A549 (cell line): ENCODE measurements at regions not wholly inside any gene's neighbourhood (a gene's known extent, or its start where the extent isn't known, plus 50 kb on each side); places are given as distances from the start of the nearest gene placed in this dataset.

Experiments used
- CBX2 ChIP-seq: fragments of 200-600 bp; sonication (generic); IDR thresholded peaks from 2 replicates; pipeline ENCODE4 v1.6.1; 2016; ENCODE audit warnings: low read depth, mild to moderate bottlenecking, borderline replicate concordance
- CTCF ChIP-seq: fragments of >200 bp; sonication (Bioruptor Twin); formaldehyde crosslinking; IDR thresholded peaks from 3 replicates; pipeline ENCODE4 v1.5.1; 2016
- EP300 ChIP-seq, 2 experiments: fragments of >200 bp; sonication (Bioruptor Twin); formaldehyde crosslinking; IDR thresholded peaks; 2 replicates in 1 of 2; 3 replicates in 1 of 2; pipeline ENCODE4 v1.6.1; 2016 to 2017
- JUNB ChIP-seq: fragments of >200 bp; sonication (Bioruptor Twin); formaldehyde crosslinking; IDR thresholded peaks from 2 replicates; pipeline ENCODE4 v1.6.1; 2016
- MAX ChIP-seq: IDR thresholded peaks from 2 replicates; pipeline ENCODE4 v1.6.1; 2012
- MYC ChIP-seq: IDR thresholded peaks from 2 replicates; pipeline ENCODE4 v1.6.1; 2012; ENCODE audit warnings: mild to moderate bottlenecking, inconsistent platforms, low read length, improper control_type of control experiment, borderline replicate concordance
- NFE2L2 ChIP-seq: fragments of 150-350 bp; conservative IDR thresholded peaks from 2 replicates; pipeline ENCODE4 v1.6.1; 2014; ENCODE audit warnings: low read length
- POLR2A ChIP-seq: IDR thresholded peaks from 2 replicates; pipeline ENCODE4 v1.6.1; 2012; ENCODE audit warnings: mild to moderate bottlenecking, low read length
- RAD21 ChIP-seq, 2 experiments: fragments of >200 bp in 1 of 2; sonication (Bioruptor Twin) in 1 of 2; formaldehyde crosslinking in 1 of 2; IDR thresholded peaks in 1 of 2; conservative IDR thresholded peaks in 1 of 2; 2 replicates in 1 of 2; 3 replicates in 1 of 2; pipeline ENCODE4 v1.6.1; 2012 to 2018; ENCODE audit warnings: inconsistent platforms in 1 of 2
- SMC3 ChIP-seq: fragments of >200 bp; sonication (Bioruptor Twin); formaldehyde crosslinking; IDR thresholded peaks from 3 replicates; pipeline ENCODE4 v1.6.1; 2018; ENCODE audit warnings: inconsistent platforms
- TFCP2L1 ChIP-seq: fragments of 250-450 bp; sonication (Bioruptor Pico); IDR thresholded peaks from 2 replicates; pipeline ENCODE4 v1.5.0; 2021; ENCODE audit warnings: mild to moderate bottlenecking
- ZFP36 ChIP-seq: fragments of 450-650 bp; IDR thresholded peaks from 2 replicates; pipeline ENCODE4 v1.6.1; 2014; ENCODE audit warnings: borderline replicate concordance; ENCODE audit not compliant: partially characterized antibody

GRCh38 chr4:58042176-58042575 lies 932.0 kb upstream of the IGFBP7 start:
- TF ChIP-seq MYC, result no peak
- no peak for TF ChIP-seq POLR2A
- no peak for TF ChIP-seq CTCF
- no peak for TF ChIP-seq JUNB
- no peak for TF ChIP-seq MAX
- no peak for TF ChIP-seq CBX2
- no peak for TF ChIP-seq TFCP2L1
- no peak for TF ChIP-seq EP300 (IDR thresholded peaks at IDR 0.05)
- no peak for TF ChIP-seq ZFP36
- TF ChIP-seq NFE2L2, result no peak
- TF ChIP-seq RAD21 (conservative IDR thresholded peaks at IDR 0.05 in 1 of 2, IDR thresholded peaks at IDR 0.05 in 1 of 2), result no peak
- no peak for TF ChIP-seq SMC3
